ENCODE measurements at regions not wholly inside any gene's neighbourhood (a gene's known extent, or its start where the extent isn't known, plus 50 kb on each side); places are given as distances from the start of the nearest gene placed in this dataset.

DNA sequence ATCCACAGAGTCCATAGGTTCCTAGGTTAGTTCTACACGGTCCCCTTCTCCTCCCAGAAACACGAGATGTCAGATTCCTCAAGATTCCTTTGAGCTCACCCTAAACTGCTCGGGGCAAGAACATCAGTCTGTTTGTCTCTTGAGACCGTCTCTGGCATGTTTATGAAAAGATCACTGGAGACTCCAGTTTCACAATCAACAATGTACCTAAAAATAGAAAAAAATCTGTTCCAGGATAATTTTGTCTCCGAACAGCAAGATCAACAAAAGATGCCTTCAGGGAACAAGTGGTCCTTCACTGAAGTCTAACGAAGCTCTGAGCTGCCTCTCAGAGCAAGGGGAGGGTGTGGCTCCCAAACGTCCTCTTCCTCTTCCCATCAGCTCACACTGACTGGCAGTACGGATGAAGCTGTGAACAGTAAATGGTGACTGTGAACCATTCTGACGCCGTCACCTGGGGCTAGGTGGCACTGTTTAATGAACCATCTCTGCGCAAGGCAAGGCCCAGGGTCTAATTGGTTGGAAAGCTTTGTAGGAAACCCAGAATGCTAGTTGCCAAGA, 156.2 kb upstream of the LYZL1 start:
- Histone ChIP-seq H3K36me3 (ENCODE audit: insufficient read depth) (no peaks in the 10 kb centered on the region), H3K9ac (no peak overlapping the region), H4K20me1 (ENCODE audit: insufficient read depth) (no peaks in the 10 kb centered on the region), H3K79me2 (ENCODE audit: insufficient read depth, low read depth) (no peaks in the 10 kb centered on the region), H3K27ac (no peak overlapping the region), H2AFZ (ENCODE audit: low read depth) (no peak overlapping the region), H3K4me1 (ENCODE audit: low read depth, poor library complexity, severe bottlenecking) (no peaks in the 10 kb centered on the region), H3K4me2 (no peak overlapping the region), H3K27me3 (ENCODE audit: insufficient read depth, low read depth) (no peaks in the 10 kb centered on the region), H3K4me3 (IDR thresholded peaks at IDR 0.05; ENCODE audit: insufficient read depth, low read depth, low read length) (no peak overlapping the region)
- TF ChIP-seq, protein P1, sequence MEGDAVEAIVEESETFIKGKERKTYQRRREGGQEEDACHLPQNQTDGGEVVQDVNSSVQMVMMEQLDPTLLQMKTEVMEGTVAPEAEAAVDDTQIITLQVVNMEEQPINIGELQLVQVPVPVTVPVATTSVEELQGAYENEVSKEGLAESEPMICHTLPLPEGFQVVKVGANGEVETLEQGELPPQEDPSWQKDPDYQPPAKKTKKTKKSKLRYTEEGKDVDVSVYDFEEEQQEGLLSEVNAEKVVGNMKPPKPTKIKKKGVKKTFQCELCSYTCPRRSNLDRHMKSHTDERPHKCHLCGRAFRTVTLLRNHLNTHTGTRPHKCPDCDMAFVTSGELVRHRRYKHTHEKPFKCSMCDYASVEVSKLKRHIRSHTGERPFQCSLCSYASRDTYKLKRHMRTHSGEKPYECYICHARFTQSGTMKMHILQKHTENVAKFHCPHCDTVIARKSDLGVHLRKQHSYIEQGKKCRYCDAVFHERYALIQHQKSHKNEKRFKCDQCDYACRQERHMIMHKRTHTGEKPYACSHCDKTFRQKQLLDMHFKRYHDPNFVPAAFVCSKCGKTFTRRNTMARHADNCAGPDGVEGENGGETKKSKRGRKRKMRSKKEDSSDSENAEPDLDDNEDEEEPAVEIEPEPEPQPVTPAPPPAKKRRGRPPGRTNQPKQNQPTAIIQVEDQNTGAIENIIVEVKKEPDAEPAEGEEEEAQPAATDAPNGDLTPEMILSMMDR (conservative IDR thresholded peaks at IDR 0.05; ENCODE audit: low read depth, low read length), result no peak

DNA sequence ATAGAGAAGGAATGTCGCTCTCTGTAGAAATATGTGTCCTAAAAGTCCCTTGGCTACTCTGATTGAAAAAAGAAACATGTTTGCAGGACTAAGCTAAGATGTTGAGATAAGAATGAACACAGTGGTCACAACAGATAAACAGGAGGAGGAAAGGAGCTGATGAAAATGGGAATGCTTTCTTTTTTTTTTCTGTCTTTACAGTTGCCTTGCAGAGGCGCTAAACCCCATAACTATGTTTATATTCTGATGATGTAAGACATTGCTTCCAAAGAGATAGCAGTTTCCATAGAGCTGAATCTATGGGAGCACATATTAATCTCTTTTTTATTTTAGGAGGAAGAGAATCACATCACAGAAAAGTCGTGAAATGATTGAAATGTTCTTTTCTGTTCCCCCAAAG, 153.5 kb upstream of the LYZL1 start:
- TF ChIP-seq, protein P1 (conservative IDR thresholded peaks at IDR 0.05; ENCODE audit: low read depth, low read length), result no peak
- no peak overlapping the region for H3K9ac ChIP-seq

DNA sequence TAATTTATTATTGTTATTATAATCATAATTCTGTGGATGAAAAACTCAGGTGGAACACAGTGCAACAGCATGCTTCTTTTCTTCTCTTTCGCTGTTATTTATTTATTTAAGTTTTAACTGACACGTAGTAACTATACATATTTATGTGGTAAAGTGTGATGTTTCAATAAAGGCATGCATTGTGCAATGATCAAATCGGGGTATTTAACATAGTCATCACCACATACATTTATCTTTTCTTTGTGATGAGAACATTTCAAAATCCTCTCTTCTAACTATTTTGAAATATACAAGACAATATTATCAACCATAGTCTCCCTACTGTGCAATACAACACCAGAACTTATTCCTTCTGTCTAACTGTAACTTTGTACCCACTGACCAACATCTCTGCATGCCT, 152.5 kb upstream of the LYZL1 start:
- TF ChIP-seq, protein P1 (conservative IDR thresholded peaks at IDR 0.05; ENCODE audit: low read depth, low read length), result no peak
- no peak overlapping the region for H3K4me2 ChIP-seq
- no peaks in the 10 kb centered on the region for H3K79me2 ChIP-seq (ENCODE audit: insufficient read depth, low read depth)
- H3K4me1 ChIP-seq (ENCODE audit: low read depth, poor library complexity, severe bottlenecking), result no peaks in the 10 kb centered on the region
- H3K27me3 ChIP-seq (ENCODE audit: insufficient read depth, low read depth), result no peaks in the 10 kb centered on the region
- H4K20me1 ChIP-seq (ENCODE audit: insufficient read depth), result no peaks in the 10 kb centered on the region
- no peak overlapping the region for H3K9ac ChIP-seq
- no peak overlapping the region for H3K27ac ChIP-seq
- H2AFZ ChIP-seq (ENCODE audit: low read depth), result no peak overlapping the region
- no peak overlapping the region for H3K4me3 ChIP-seq (IDR thresholded peaks at IDR 0.05; ENCODE audit: insufficient read depth, low read depth, low read length)
- no peaks in the 10 kb centered on the region for H3K36me3 ChIP-seq (ENCODE audit: insufficient read depth)

More for the DNA sequence above, 153.5 kb upstream of the LYZL1 start:
- H3K4me2 ChIP-seq, result no peak overlapping the region
- H3K36me3 ChIP-seq (ENCODE audit: insufficient read depth), result no peaks in the 10 kb centered on the region
- H3K27me3 ChIP-seq (ENCODE audit: insufficient read depth, low read depth), result no peaks in the 10 kb centered on the region
- H4K20me1 ChIP-seq (ENCODE audit: insufficient read depth), result no peaks in the 10 kb centered on the region
- H2AFZ ChIP-seq (ENCODE audit: low read depth), result no peak overlapping the region
- no peak overlapping the region for H3K4me3 ChIP-seq (IDR thresholded peaks at IDR 0.05; ENCODE audit: insufficient read depth, low read depth, low read length)
- H3K4me1 ChIP-seq (ENCODE audit: low read depth, poor library complexity, severe bottlenecking), result no peaks in the 10 kb centered on the region
- H3K27ac ChIP-seq, result no peak overlapping the region
- no peaks in the 10 kb centered on the region for H3K79me2 ChIP-seq (ENCODE audit: insufficient read depth, low read depth)

DNA sequence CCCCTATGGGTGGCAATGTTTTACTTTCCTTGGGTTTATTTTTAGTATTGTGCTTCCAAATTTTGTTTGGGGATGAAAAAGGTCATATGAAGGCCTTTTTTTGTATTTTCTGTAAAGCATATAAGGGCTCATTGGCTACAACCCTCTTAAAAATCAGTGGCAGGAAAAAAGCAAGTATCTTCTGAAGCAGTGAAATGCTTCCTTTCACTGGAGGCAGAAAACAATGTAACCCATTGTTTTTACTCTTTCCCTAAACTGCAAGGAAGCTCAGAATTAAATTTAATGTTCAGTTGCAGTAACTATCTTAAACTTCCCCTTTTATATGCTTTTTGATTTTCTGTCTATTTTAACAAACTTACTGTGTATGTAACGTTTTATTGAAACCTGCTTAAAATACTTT, 148.7 kb upstream of the LYZL1 start:
- no peaks in the 10 kb centered on the region for H3K79me2 ChIP-seq (ENCODE audit: insufficient read depth, low read depth)
- H3K4me2 ChIP-seq, result no peak overlapping the region
- no peak overlapping the region for H2AFZ ChIP-seq (ENCODE audit: low read depth)
- H3K36me3 ChIP-seq (ENCODE audit: insufficient read depth), result no peaks in the 10 kb centered on the region
- no peak overlapping the region for H3K9ac ChIP-seq
- H3K27ac ChIP-seq, result no peak overlapping the region
- TF ChIP-seq, protein P1 (conservative IDR thresholded peaks at IDR 0.05; ENCODE audit: low read depth, low read length), result no peak
- no peaks in the 10 kb centered on the region for H4K20me1 ChIP-seq (ENCODE audit: insufficient read depth)
- H3K27me3 ChIP-seq (ENCODE audit: insufficient read depth, low read depth), result no peaks in the 10 kb centered on the region
- H3K4me1 ChIP-seq (ENCODE audit: low read depth, poor library complexity, severe bottlenecking), result peaks cover 14% of the 10 kb centered on the region
- H3K4me3 ChIP-seq (IDR thresholded peaks at IDR 0.05; ENCODE audit: insufficient read depth, low read depth, low read length), result no peak overlapping the region

Measured in KMS-11 (cell line).